ENCODE measurements at regions not wholly inside any gene's neighbourhood (a gene's known extent, or its start where the extent isn't known, plus 50 kb on each side); places are given as distances from the start of the nearest gene placed in this dataset.
A peak's percentile ranks its signal among the peaks of the same experiment; 100 is the strongest.

GRCh38 chr6:113599444-113599843, 257.7 kb upstream of the MARCKS start:
- ATAC-seq = no peak
- H3K4me3 ChIP-seq = no peak overlapping the region

More at GRCh38 chr6:113599444-113599843, 257.7 kb upstream of the MARCKS start:
- no peaks in the 10 kb centered on the region for H3F3A ChIP-seq (replicated peaks; ENCODE audit: low read depth)
- Mint-ChIP-seq H3K36me3 (ENCODE audit: low read depth) (peaks cover 2% of the 10 kb centered on the region; the same call in 1 of the 3 replicates), H3K4me3 (no peak overlapping the region), H3K27ac (no peak overlapping the region), H3K4me1 (peaks cover 6% of the 10 kb centered on the region), H3K9me3 (no peaks in the 10 kb centered on the region), H3K27me3 (ENCODE audit: insufficient read depth, low read depth, poor library complexity) (peaks cover 2% of the 10 kb centered on the region)
- no peaks in the 10 kb centered on the region for H3K79me2 ChIP-seq (replicated peaks; ENCODE audit: insufficient read depth)
- TF ChIP-seq POLR2AphosphoS5 (IDR thresholded peaks at IDR 0.05; ENCODE audit: low read depth) = no peak
- no peak for TF ChIP-seq REST (IDR thresholded peaks at IDR 0.05; ENCODE audit: unreplicated experiment)
- no peak for TF ChIP-seq CREB1 (CRISPR knock-in tag; IDR thresholded peaks at IDR 0.05; ENCODE audit: low read depth)
- TF ChIP-seq ZNF462 (CRISPR knock-in tag; IDR thresholded peaks at IDR 0.05) = no peak
- no peak for TF ChIP-seq EZH2 (IDR thresholded peaks at IDR 0.05; ENCODE audit: low read depth, unreplicated experiment)
- TF ChIP-seq JUNB (IDR thresholded peaks at IDR 0.05; ENCODE audit: unreplicated experiment) = no peak
- TF ChIP-seq CTCF (conservative IDR thresholded peaks at IDR 0.05; ENCODE audit: low read depth in 2 of 2) = no peak
- TF ChIP-seq NANOG (IDR thresholded peaks at IDR 0.05; ENCODE audit: borderline replicate concordance) = no peak
- no peak for TF ChIP-seq ZNF331 (CRISPR knock-in tag; IDR thresholded peaks at IDR 0.05; ENCODE audit: low read depth)
- TF ChIP-seq ETS1 (IDR thresholded peaks at IDR 0.05) = no peak
- TF ChIP-seq EZH2phosphoT487 (IDR thresholded peaks at IDR 0.05; ENCODE audit: unreplicated experiment) = no peak
- TF ChIP-seq STAT1 (IDR thresholded peaks at IDR 0.05; ENCODE audit: unreplicated experiment) = no peak
- TF ChIP-seq ZNF114 (CRISPR knock-in tag; IDR thresholded peaks at IDR 0.05) = no peak
- no peak for DNase-seq (ENCODE audit: low spot score)
- no peaks in the 10 kb centered on the region for H3K27me3 ChIP-seq (ENCODE audit: insufficient read depth)
- no peaks in the 10 kb centered on the region for H3K36me3 ChIP-seq (ENCODE audit: insufficient read depth)
- H4K20me1 ChIP-seq (replicated peaks; ENCODE audit: insufficient read depth) = no peaks in the 10 kb centered on the region
- no peak overlapping the region for H3K4me2 ChIP-seq
- H3K4me1 ChIP-seq (ENCODE audit: insufficient read depth) = peaks cover 6% of the 10 kb centered on the region; the same call in 1 of the 2 replicates
- no peak overlapping the region for H3K27ac ChIP-seq (ENCODE audit: low read depth)
- H2AFZ ChIP-seq = peak overlapping the region; percentile 13; the same call in 1 of the 2 replicates
- peaks cover 5% of the 10 kb centered on the region for H3K9me2 ChIP-seq (ENCODE audit: insufficient read depth)
